WTC11 (cell line): ENCODE measurements at regions not wholly inside any gene's neighbourhood (a gene's known extent, or its start where the extent isn't known, plus 50 kb on each side); places are given as distances from the start of the nearest gene placed in this dataset.

ENCODE experiments used
- ATAC-seq: fragments of 200-7000 bp; cut with Tn5 transposase; 2 replicates; pipeline ENCODE4 v1.10.0; 2021; ENCODE audit warnings: mild to moderate bottlenecking, moderate library complexity
- CTCF ChIA-PET: fragments of 300-600 bp; sonication (Branson Sonifier 250); formaldehyde crosslinking; loops from one replicate; lab custom pipeline; 2021; ENCODE audit warnings: antibody characterized with exemption; lab: Charles Lee
- POLR2A ChIA-PET: fragments of 350-600 bp; sonication (Branson Sonifier 250); formaldehyde crosslinking; loops from one replicate; lab custom pipeline; 2021; ENCODE audit warnings: antibody characterized with exemption; lab: Charles Lee
- DNase-seq: peaks from one replicate; pipeline ENCODE4 v3.0.0; 2021; ENCODE audit warnings: low spot score
- H3K27ac Mint-ChIP-seq: 2 replicates; pipeline ENCODE4 v1.8.0; 2021; ENCODE audit warnings: mixed read lengths
- H3K27me3 Mint-ChIP-seq: 2 replicates; pipeline ENCODE4 v1.8.0; 2021; ENCODE audit warnings: low read depth, mild to moderate bottlenecking, moderate library complexity, mixed read lengths
- H3K36me3 Mint-ChIP-seq: 2 replicates; pipeline ENCODE4 v1.8.0; 2021; ENCODE audit warnings: mixed read lengths
- H3K4me1 Mint-ChIP-seq: 2 replicates; pipeline ENCODE4 v1.8.0; 2022; ENCODE audit warnings: mixed read lengths
- H3K4me3 Mint-ChIP-seq: 2 replicates; pipeline ENCODE4 v1.8.0; 2021; ENCODE audit warnings: mild to moderate bottlenecking, moderate library complexity, mixed read lengths
- H3K9me3 Mint-ChIP-seq: 2 replicates; pipeline ENCODE4 v1.8.0; 2021; ENCODE audit warnings: mixed read lengths
- AR ChIP-seq: fragments of 250-450 bp; sonication (Bioruptor Pico); IDR thresholded peaks from 2 replicates; pipeline ENCODE4 v1.9.0; 2021; ENCODE audit warnings: mild to moderate bottlenecking
- CREM ChIP-seq: sonication (generic); formaldehyde crosslinking; IDR thresholded peaks from 2 replicates; pipeline ENCODE4 v1.8.1; 2022; ENCODE audit warnings: mild to moderate bottlenecking, missing genetic modification reagents, moderate library complexity
- FOXK1 ChIP-seq: sonication (generic); formaldehyde crosslinking; IDR thresholded peaks from 2 replicates; pipeline ENCODE4 v1.8.0; 2022; ENCODE audit warnings: mild to moderate bottlenecking, moderate library complexity, missing genetic modification reagents
- GRHL2 ChIP-seq: fragments of 250-450 bp; sonication (Bioruptor Pico); IDR thresholded peaks from 2 replicates; pipeline ENCODE4 v1.8.0; 2022; ENCODE audit warnings: mild to moderate bottlenecking, moderate library complexity; ENCODE audit not compliant: insufficient replicate concordance, severe bottlenecking
- GTF2I ChIP-seq: fragments of 250-450 bp; sonication (Bioruptor Pico); conservative IDR thresholded peaks from 2 replicates; pipeline ENCODE4 v1.4.0; 2021; ENCODE audit warnings: mild to moderate bottlenecking
- JAZF1 ChIP-seq: fragments of 250-450 bp; sonication (Bioruptor Pico); IDR thresholded peaks from 2 replicates; pipeline ENCODE4 v1.9.0; 2021; ENCODE audit warnings: moderate library complexity, mild to moderate bottlenecking, inconsistent platforms
- MLX ChIP-seq: sonication (generic); formaldehyde crosslinking; IDR thresholded peaks from 2 replicates; pipeline ENCODE4 v1.8.1; 2023; ENCODE audit warnings: mild to moderate bottlenecking, missing genetic modification reagents, moderate library complexity
- NFATC4 ChIP-seq: fragments of 250-450 bp; sonication (Bioruptor Pico); IDR thresholded peaks from 2 replicates; pipeline ENCODE4 v1.9.0; 2021; ENCODE audit warnings: mild to moderate bottlenecking
- NFE2L1 ChIP-seq: sonication (generic); formaldehyde crosslinking; IDR thresholded peaks from 2 replicates; pipeline ENCODE4 v1.8.1; 2023; ENCODE audit warnings: missing genetic modification reagents
- OVOL2 ChIP-seq: fragments of 250-450 bp; sonication (Bioruptor Pico); IDR thresholded peaks from 2 replicates; pipeline ENCODE4 v1.9.0; 2021; ENCODE audit warnings: mild to moderate bottlenecking, borderline replicate concordance
- RELA ChIP-seq: sonication (generic); formaldehyde crosslinking; IDR thresholded peaks from 2 replicates; pipeline ENCODE4 v1.8.1; 2022; ENCODE audit warnings: missing genetic modification reagents, mild to moderate bottlenecking, borderline replicate concordance
- SMAD3 ChIP-seq: sonication (generic); formaldehyde crosslinking; IDR thresholded peaks from 2 replicates; pipeline ENCODE4 v1.8.0; 2022; ENCODE audit warnings: missing genetic modification reagents, mild to moderate bottlenecking, borderline replicate concordance
- TEAD1 ChIP-seq: sonication (generic); formaldehyde crosslinking; IDR thresholded peaks from 2 replicates; pipeline ENCODE4 v1.8.0; 2022; ENCODE audit warnings: mild to moderate bottlenecking, missing genetic modification reagents
- ZBTB21 ChIP-seq: sonication (generic); formaldehyde crosslinking; IDR thresholded peaks from 2 replicates; pipeline ENCODE4 v1.8.1; 2023; ENCODE audit warnings: mild to moderate bottlenecking, missing genetic modification reagents, borderline replicate concordance
- ZMAT4 ChIP-seq: fragments of 250-450 bp; sonication (Bioruptor Pico); IDR thresholded peaks from 2 replicates; pipeline ENCODE4 v1.9.0; 2021; ENCODE audit warnings: mild to moderate bottlenecking
- ZNF138 ChIP-seq: sonication (generic); formaldehyde crosslinking; conservative IDR thresholded peaks from 2 replicates; pipeline ENCODE4 v1.8.1; 2022; ENCODE audit warnings: mild to moderate bottlenecking, moderate library complexity, missing genetic modification reagents
- ZNF263 ChIP-seq: sonication (generic); formaldehyde crosslinking; IDR thresholded peaks from 2 replicates; pipeline ENCODE4 v1.8.1; 2022; ENCODE audit warnings: low read depth, mild to moderate bottlenecking, moderate library complexity, missing genetic modification reagents
- ZNF281 ChIP-seq: sonication (generic); formaldehyde crosslinking; IDR thresholded peaks from 2 replicates; pipeline ENCODE4 v1.8.0; 2023; ENCODE audit warnings: mild to moderate bottlenecking, missing genetic modification reagents
- ZNF317 ChIP-seq: sonication (generic); formaldehyde crosslinking; IDR thresholded peaks from 2 replicates; pipeline ENCODE4 v1.8.1; 2023; ENCODE audit warnings: low read depth, mild to moderate bottlenecking, moderate library complexity, missing genetic modification reagents, borderline replicate concordance
- ZNF671 ChIP-seq: fragments of 250-450 bp; sonication (Bioruptor Pico); IDR thresholded peaks from 2 replicates; pipeline ENCODE4 v1.8.0; 2021; ENCODE audit warnings: mild to moderate bottlenecking
- TF ChIP-seq, protein P1 (sequence below): sonication (generic); formaldehyde crosslinking; IDR thresholded peaks from 2 replicates; pipeline ENCODE4 v1.8.1; 2022; ENCODE audit warnings: low read depth, mild to moderate bottlenecking, moderate library complexity, missing genetic modification reagents, borderline replicate concordance
- TF ChIP-seq, protein P2 (sequence below): sonication (generic); formaldehyde crosslinking; IDR thresholded peaks from 2 replicates; pipeline ENCODE4 v1.8.1; 2023; ENCODE audit warnings: mild to moderate bottlenecking, missing genetic modification reagents, moderate library complexity
- TF ChIP-seq, protein P3 (sequence below): fragments of 250-450 bp; sonication (Bioruptor Pico); IDR thresholded peaks from 2 replicates; pipeline ENCODE4 v1.9.0; 2021; ENCODE audit warnings: mild to moderate bottlenecking, borderline replicate concordance

- H3K9me3 Mint-ChIP-seq: peaks cover 5% of the 10 kb centered on the region
- ChIA-PET POLR2A (no interaction called here), CTCF (no interaction called here)
- ATAC-seq (no peak), DNase-seq (no peak)
- TF ChIP-seq ZNF671 (CRISPR knock-in tag): no peak
- TF ChIP-seq CREM (CRISPR knock-in tag): no peak
- no peak for TF ChIP-seq GTF2I (CRISPR knock-in tag)
- no peak for TF ChIP-seq OVOL2
- no peak for TF ChIP-seq NFE2L1
- no peak for TF ChIP-seq SMAD3 (CRISPR knock-in tag)
- TF ChIP-seq GRHL2 (CRISPR knock-in tag): no peak
- TF ChIP-seq, protein P1, sequence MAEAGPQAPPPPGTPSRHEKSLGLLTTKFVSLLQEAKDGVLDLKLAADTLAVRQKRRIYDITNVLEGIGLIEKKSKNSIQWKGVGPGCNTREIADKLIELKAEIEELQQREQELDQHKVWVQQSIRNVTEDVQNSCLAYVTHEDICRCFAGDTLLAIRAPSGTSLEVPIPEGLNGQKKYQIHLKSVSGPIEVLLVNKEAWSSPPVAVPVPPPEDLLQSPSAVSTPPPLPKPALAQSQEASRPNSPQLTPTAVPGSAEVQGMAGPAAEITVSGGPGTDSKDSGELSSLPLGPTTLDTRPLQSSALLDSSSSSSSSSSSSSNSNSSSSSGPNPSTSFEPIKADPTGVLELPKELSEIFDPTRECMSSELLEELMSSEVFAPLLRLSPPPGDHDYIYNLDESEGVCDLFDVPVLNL (CRISPR knock-in tag): no peak
- TF ChIP-seq RELA (CRISPR knock-in tag): no peak
- TF ChIP-seq, protein P2, sequence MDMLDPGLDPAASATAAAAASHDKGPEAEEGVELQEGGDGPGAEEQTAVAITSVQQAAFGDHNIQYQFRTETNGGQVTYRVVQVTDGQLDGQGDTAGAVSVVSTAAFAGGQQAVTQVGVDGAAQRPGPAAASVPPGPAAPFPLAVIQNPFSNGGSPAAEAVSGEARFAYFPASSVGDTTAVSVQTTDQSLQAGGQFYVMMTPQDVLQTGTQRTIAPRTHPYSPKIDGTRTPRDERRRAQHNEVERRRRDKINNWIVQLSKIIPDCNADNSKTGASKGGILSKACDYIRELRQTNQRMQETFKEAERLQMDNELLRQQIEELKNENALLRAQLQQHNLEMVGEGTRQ (CRISPR knock-in tag): no peak
- H3K27me3 Mint-ChIP-seq: no peaks in the 10 kb centered on the region
- H3K4me3 Mint-ChIP-seq: no peak overlapping the region
- no peaks in the 10 kb centered on the region for H3K36me3 Mint-ChIP-seq
- no peak overlapping the region for H3K27ac Mint-ChIP-seq
- peaks cover 8% of the 10 kb centered on the region for H3K4me1 Mint-ChIP-seq
Observed at GRCh38 chr3:118550122-118550521, 484.5 kb downstream of the IGSF11 start.

DNA sequence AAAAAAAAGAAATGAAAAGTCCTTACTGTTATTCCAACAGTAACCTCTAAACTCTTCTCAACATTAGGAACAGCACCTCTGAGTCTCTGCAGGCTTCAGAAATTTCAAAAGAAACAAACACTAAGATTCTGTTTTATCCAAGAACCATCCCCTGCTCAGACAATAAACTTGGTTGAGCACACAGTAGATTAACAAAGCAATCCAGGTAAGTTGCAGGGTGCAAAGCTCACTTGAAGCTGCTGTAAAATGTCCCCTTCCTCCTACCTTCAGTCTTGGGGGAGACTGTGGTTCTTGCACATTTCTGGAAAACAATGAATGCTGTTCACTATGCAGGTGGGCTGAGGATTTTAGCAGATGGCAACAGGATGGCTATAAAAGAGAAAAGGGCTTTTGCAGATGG, 484.1 kb downstream of the IGSF11 start:
- no peaks in the 10 kb centered on the region for H3K27me3 Mint-ChIP-seq
- ATAC-seq: no peak
- ChIA-PET POLR2A (no interaction called here), CTCF (no interaction called here)
- no peaks in the 10 kb centered on the region for H3K36me3 Mint-ChIP-seq
- H3K4me3 Mint-ChIP-seq: no peak overlapping the region
- H3K27ac Mint-ChIP-seq: no peak overlapping the region
- DNase-seq: no peak
- H3K4me1 Mint-ChIP-seq: peaks cover 7% of the 10 kb centered on the region; the same call in 1 of the 2 replicates
- TF ChIP-seq AR (CRISPR knock-in tag) (no peak), MLX (CRISPR knock-in tag) (no peak), ZNF138 (CRISPR knock-in tag) (no peak), TEAD1 (CRISPR knock-in tag) (no peak), ZBTB21 (CRISPR knock-in tag) (no peak), ZNF281 (CRISPR knock-in tag) (no peak), ZMAT4 (CRISPR knock-in tag) (no peak), ZNF317 (CRISPR knock-in tag) (no peak), JAZF1 (CRISPR knock-in tag) (no peak), FOXK1 (no peak), ZNF263 (CRISPR knock-in tag) (no peak), NFATC4 (no peak)
- TF ChIP-seq, protein P3, sequence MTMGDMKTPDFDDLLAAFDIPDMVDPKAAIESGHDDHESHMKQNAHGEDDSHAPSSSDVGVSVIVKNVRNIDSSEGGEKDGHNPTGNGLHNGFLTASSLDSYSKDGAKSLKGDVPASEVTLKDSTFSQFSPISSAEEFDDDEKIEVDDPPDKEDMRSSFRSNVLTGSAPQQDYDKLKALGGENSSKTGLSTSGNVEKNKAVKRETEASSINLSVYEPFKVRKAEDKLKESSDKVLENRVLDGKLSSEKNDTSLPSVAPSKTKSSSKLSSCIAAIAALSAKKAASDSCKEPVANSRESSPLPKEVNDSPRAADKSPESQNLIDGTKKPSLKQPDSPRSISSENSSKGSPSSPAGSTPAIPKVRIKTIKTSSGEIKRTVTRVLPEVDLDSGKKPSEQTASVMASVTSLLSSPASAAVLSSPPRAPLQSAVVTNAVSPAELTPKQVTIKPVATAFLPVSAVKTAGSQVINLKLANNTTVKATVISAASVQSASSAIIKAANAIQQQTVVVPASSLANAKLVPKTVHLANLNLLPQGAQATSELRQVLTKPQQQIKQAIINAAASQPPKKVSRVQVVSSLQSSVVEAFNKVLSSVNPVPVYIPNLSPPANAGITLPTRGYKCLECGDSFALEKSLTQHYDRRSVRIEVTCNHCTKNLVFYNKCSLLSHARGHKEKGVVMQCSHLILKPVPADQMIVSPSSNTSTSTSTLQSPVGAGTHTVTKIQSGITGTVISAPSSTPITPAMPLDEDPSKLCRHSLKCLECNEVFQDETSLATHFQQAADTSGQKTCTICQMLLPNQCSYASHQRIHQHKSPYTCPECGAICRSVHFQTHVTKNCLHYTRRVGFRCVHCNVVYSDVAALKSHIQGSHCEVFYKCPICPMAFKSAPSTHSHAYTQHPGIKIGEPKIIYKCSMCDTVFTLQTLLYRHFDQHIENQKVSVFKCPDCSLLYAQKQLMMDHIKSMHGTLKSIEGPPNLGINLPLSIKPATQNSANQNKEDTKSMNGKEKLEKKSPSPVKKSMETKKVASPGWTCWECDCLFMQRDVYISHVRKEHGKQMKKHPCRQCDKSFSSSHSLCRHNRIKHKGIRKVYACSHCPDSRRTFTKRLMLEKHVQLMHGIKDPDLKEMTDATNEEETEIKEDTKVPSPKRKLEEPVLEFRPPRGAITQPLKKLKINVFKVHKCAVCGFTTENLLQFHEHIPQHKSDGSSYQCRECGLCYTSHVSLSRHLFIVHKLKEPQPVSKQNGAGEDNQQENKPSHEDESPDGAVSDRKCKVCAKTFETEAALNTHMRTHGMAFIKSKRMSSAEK (CRISPR knock-in tag): no peak
- H3K9me3 Mint-ChIP-seq: peaks cover under 1% of the 10 kb centered on the region; the same call in 1 of the 2 replicates
